T-helper 1 cell treated with Interleukin-12 subunit alpha and Interleukin-12 subunit beta and Interleukin-4 antibody, amounts not matched to agents 30 μg/mL and 1 μg/mL, for 36 hours (primary cell): ENCODE measurements at regions not wholly inside any gene's neighbourhood (a gene's known extent, or its start where the extent isn't known, plus 50 kb on each side); places are given as distances from the start of the nearest gene placed in this dataset.
"Not testable (repeated sequence)": the region's sequence is repeated elsewhere in the genome, so short reads cannot be mapped to it uniquely, and the experiment has no call there.

Experiments
- H3K27ac Mint-ChIP-seq: one replicate; pipeline ENCODE4 v1.8.0; 2021; ENCODE audit warnings: mild to moderate bottlenecking, mixed read lengths
- H3K27me3 Mint-ChIP-seq: one replicate; pipeline ENCODE4 v1.8.0; 2021; ENCODE audit warnings: low read depth, mixed read lengths
- H3K36me3 Mint-ChIP-seq: one replicate; pipeline ENCODE4 v1.8.0; 2021; ENCODE audit warnings: low read depth, mixed read lengths
- H3K4me1 Mint-ChIP-seq: one replicate; pipeline ENCODE4 v1.8.0; 2021; ENCODE audit warnings: low read depth, mixed read lengths
- H3K4me3 Mint-ChIP-seq: one replicate; pipeline ENCODE4 v1.8.0; 2021; ENCODE audit warnings: mild to moderate bottlenecking, moderate library complexity, mixed read lengths
- H3K9me3 Mint-ChIP-seq: one replicate; pipeline ENCODE4 v1.8.0; 2021; ENCODE audit warnings: mixed read lengths

DNA sequence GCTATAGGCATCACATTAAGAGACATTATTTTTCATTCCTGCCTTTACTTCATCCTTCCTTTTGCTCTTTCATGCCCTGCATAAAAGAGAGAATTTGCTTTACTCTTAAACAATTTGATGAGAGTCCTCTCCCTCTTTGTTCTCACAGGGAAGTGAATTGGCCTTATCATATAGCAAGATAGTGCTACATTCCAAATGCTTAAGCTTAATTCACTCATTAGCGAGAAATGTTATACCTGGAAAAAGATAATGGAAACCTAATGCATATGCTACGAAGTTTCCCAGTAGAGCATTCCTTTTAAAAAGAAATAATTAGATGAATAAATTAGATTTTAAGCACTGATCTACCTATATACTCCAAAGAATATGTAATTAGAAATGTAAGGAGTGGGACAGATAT lies 798.8 kb downstream of the C12orf50 start:
- Mint-ChIP-seq H3K27ac (no peak overlapping the region), H3K27me3 (no peaks in the 10 kb centered on the region), H3K4me3 (no peak overlapping the region), H3K9me3 (no peaks in the 10 kb centered on the region), H3K36me3 (no peaks in the 10 kb centered on the region), H3K4me1 (no peaks in the 10 kb centered on the region)

DNA sequence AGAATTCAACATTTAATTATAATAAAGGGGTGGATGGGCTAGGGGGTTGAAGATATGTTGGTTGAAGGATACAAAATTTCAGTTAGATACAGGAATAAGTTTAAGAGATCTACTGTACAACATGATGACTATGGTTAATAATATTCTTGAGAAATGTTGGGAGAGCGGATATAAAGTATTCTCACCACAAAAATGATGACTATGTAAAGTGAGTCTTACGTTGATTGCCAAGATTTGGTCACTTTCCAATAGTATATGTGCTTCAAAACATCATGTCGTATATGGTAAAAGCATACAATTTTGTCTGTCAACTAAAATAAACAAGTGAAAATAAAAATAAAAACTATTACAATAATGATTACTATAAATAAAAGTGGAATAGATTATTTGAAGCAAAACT lies 802.0 kb downstream of the C12orf50 start:
- Mint-ChIP-seq H3K36me3 (no peaks in the 10 kb centered on the region), H3K4me1 (no peaks in the 10 kb centered on the region), H3K9me3 (no peaks in the 10 kb centered on the region), H3K4me3 (no peak overlapping the region), H3K27me3 (no peaks in the 10 kb centered on the region), H3K27ac (no peak overlapping the region)

DNA sequence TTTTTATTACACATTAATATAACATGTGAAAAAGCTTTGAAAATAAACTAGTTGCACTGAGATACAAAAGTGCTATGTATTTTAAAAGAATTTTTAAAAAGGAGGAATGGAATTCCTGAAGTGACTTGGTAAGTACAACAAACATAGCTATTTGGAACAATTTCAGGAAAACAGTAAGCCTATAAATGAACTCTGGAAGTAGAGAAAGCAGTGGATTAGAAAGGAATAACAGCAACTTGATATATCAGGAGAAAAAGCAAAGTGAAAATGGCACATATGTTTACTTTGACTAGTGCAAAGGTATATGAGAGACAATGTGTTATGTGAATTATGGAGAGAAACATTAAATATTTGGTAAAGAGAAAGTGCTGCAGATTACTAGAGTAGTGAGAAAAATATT lies 811.7 kb downstream of the C12orf50 start:
- no peak overlapping the region for H3K27ac Mint-ChIP-seq
- no peaks in the 10 kb centered on the region for H3K27me3 Mint-ChIP-seq
- H3K4me1 Mint-ChIP-seq: no peaks in the 10 kb centered on the region
- peaks cover 4% of the 10 kb centered on the region for H3K9me3 Mint-ChIP-seq
- H3K36me3 Mint-ChIP-seq: no peaks in the 10 kb centered on the region
- H3K4me3 Mint-ChIP-seq: no peak overlapping the region

DNA sequence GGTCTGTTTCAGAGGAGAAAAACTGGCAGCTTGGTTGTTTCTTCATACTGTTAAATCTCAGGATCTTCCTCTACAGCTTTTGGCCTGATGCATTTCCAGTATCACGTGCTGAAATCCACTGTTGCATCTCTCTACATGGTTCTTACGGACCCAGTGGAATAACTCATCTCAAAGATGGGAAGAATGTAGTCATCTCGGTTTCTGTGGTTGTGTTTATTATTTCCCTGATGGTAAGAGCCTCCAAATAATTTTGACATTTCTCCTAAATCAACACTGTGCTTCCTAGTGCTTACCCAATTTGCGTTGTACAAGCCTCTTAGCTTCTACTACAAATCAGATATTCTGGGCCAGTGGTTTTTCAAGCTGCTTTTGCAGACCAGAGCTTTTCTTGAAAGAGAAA lies 812.8 kb downstream of the C12orf50 start:
- peaks cover 4% of the 10 kb centered on the region for H3K9me3 Mint-ChIP-seq
- H3K36me3 Mint-ChIP-seq: no peaks in the 10 kb centered on the region
- no peak overlapping the region for H3K27ac Mint-ChIP-seq
- H3K4me3 Mint-ChIP-seq: no peak overlapping the region
- H3K4me1 Mint-ChIP-seq: no peaks in the 10 kb centered on the region
- H3K27me3 Mint-ChIP-seq: no peaks in the 10 kb centered on the region

DNA sequence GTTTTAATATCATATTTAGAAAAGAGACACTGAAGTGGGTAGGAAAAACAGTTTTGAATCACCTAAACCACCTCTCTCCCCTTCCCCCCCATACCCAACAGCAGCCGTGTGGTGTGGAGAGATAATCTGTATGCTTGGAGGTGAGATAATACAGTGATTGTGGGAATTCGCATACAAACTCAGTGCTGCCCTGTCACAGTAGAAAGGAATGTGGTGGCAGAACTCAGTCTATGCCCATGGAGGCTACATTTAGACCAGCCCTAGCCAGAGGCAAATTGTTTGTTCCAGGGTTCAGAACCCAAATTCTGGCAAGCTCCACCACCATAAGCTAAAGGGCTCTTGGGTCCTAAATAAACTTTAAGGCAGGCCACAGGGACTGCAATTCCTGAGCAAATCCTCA lies 827.0 kb downstream of the C12orf50 start:
- no peaks in the 10 kb centered on the region for H3K36me3 Mint-ChIP-seq
- no peaks in the 10 kb centered on the region for H3K4me1 Mint-ChIP-seq
- H3K27me3 Mint-ChIP-seq: no peaks in the 10 kb centered on the region
- H3K27ac Mint-ChIP-seq: no peak overlapping the region
- peaks cover 8% of the 10 kb centered on the region for H3K9me3 Mint-ChIP-seq
- no peak overlapping the region for H3K4me3 Mint-ChIP-seq

DNA sequence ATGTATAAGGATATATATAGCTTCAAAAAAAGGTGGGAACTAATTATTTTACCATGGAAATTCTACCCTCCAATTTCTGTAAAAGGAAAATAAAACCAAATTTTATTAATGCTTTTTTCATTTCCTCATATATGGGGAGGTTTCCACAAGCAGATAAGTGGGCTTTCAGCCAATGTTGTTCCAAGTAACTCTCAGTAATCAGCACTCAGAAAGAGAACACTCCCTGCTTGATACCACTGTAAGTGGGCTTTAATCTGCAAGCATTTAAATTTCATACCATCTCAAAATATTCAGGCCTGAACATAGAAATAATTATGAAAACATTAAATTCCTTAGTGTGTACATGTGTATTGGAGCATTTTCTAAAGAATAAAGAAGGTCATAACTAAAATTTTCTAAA lies 827.6 kb downstream of the C12orf50 start:
- Mint-ChIP-seq H3K36me3 (no peaks in the 10 kb centered on the region), H3K4me1 (no peaks in the 10 kb centered on the region), H3K4me3 (no peak overlapping the region), H3K27me3 (no peaks in the 10 kb centered on the region), H3K27ac (no peak overlapping the region), H3K9me3 (peaks cover 8% of the 10 kb centered on the region)

DNA sequence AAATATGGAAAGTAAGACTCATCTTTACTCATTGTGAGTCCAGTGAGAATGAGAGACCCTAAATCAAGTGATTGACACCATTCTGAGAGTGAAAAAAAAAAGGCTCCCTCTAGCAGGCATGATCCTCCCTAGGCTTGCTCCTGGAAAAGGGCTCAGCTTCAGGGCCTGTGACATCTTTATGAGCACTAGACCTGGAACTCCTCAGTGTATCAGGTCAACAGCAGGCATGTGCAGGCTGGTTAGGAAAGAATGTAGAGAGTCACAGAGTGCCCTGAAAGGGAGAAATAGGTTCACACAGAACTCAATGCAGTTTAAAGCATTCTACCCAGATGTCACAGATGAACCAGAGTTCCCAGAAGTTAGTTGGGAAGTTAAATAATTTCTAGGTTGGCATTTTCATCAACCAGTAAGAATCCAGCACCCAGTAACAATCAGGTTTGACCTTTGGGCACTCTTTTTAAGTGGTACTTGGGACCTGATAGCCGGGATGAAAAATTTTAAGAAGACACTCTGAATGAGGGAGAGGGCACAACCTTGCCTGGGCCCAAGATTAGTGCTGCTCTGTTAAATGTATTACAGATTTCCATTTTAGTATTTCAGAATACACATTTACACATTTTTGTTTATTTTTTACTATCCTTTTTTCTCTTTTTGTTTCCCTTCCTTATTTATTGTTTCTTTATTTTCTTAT lies 828.8 kb downstream of the C12orf50 start:
- no peak overlapping the region for H3K27ac Mint-ChIP-seq
- H3K36me3 Mint-ChIP-seq: no peaks in the 10 kb centered on the region
- H3K4me3 Mint-ChIP-seq: no peak overlapping the region
- H3K9me3 Mint-ChIP-seq: peaks cover 8% of the 10 kb centered on the region
- H3K27me3 Mint-ChIP-seq: no peaks in the 10 kb centered on the region
- no peaks in the 10 kb centered on the region for H3K4me1 Mint-ChIP-seq

DNA sequence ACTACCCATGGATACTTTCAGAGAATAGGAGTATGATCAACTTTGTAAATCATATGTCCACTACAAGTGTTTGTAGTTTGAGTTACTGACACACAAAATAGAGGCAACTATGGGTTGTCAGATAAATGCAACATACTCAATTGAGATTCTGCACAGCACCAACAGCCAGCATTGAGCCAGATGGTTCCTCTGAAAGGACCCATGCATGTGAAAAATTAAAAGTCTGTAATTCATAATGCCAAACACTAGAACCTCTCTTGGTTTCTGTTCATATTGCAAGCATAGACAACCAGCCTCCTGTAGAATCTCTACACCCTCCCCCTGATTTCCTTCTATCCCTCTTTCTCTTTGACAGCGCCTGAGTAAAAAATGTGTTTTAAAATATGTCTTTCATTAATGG lies 831.0 kb downstream of the C12orf50 start:
- no peak overlapping the region for H3K27ac Mint-ChIP-seq
- no peak overlapping the region for H3K4me3 Mint-ChIP-seq
- H3K9me3 Mint-ChIP-seq: peaks cover 11% of the 10 kb centered on the region
- H3K27me3 Mint-ChIP-seq: no peaks in the 10 kb centered on the region
- no peaks in the 10 kb centered on the region for H3K36me3 Mint-ChIP-seq
- H3K4me1 Mint-ChIP-seq: no peaks in the 10 kb centered on the region

DNA sequence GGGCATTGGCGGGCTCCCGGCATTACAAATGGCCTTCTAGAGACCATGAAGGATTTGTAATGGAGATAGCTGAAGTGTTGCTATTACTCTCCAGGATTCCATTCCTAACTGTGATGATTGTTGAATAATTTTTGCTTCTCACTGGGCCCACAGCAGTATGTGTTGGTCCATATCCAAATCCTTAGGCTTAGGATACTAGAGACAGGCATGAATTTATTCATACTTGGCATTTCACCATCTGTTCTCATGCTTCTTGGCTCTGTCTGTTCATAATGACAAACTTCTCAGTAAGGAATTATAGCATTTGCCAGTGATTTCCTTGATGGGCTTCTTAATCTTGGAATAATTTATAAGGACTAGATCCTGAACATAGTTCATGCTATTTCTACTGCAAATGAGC lies 832.9 kb downstream of the C12orf50 start:
- Mint-ChIP-seq H3K9me3 (peaks cover 11% of the 10 kb centered on the region), H3K36me3 (no peaks in the 10 kb centered on the region), H3K27me3 (no peaks in the 10 kb centered on the region), H3K27ac (no peak overlapping the region), H3K4me3 (no peak overlapping the region), H3K4me1 (no peaks in the 10 kb centered on the region)

DNA sequence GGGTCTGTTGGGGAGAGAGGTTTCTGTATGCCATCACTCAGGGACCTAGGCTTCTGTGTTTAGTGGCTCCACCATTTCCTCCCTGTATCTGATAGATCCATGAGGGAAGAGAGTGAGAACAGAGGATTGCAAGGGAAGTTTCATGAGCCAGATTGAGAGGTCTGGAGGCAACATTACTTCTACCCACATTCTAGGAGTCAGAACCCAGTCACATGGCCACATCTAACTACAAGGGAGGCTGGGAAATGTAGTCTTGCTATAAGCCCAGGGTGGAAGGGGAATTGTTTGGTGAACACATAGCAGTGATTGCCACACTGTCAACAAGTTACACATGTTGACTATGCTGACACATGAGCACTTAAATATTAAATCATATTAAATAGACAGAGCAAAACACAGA lies 834.8 kb downstream of the C12orf50 start:
- H3K36me3 Mint-ChIP-seq, H3K27ac Mint-ChIP-seq, H3K27me3 Mint-ChIP-seq, H3K4me1 Mint-ChIP-seq, H3K4me3 Mint-ChIP-seq, H3K9me3 Mint-ChIP-seq: not testable (repeated sequence)

DNA sequence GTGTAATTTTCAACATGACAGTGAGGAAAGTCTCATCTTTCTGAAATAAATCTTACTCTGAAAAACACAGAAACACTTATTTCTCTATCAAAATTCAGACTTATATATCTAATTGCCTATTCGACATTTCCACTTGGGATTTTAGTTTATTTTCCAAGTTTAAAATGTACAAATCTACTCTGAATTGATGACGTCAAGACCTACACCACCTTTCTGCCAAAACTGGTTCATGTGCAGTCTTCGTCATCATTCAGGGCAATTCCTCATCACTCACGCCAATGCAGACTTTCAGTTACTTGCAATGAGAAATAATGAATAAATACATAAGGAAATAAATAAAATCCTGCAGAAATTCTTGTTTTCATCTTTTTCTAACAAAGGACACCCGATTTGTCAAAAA lies 843.8 kb downstream of the C12orf50 start:
- no peaks in the 10 kb centered on the region for H3K36me3 Mint-ChIP-seq
- H3K4me1 Mint-ChIP-seq: no peaks in the 10 kb centered on the region
- H3K4me3 Mint-ChIP-seq: no peak overlapping the region
- no peak overlapping the region for H3K27ac Mint-ChIP-seq
- H3K27me3 Mint-ChIP-seq: no peaks in the 10 kb centered on the region
- H3K9me3 Mint-ChIP-seq: no peaks in the 10 kb centered on the region

DNA sequence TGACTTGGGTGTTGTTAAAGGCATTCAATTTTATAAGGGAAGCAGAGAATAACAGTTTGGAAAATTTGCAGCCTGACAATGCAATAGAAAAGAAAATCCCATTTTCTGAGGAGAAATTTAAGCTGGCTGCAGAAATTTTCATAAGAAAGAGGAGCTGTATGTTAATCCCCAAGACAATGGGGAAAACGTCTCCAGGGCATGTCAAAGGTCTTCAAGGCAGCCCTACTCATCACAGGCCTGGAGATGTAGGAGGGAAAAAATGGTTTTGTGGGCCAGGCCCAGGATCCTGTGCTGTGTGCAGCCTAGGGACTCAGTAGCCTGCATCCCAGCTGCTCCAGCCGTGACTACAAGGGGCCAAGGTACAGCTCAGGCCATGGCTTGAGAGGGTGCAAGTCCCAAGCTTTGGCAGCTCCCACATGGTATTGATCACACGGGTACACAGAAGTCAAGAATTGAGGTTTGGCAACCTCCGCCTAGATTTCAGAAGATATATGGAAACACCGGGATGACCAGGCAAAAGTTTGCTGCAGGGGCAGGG lies 846.4 kb downstream of the C12orf50 start:
- Mint-ChIP-seq H3K4me1 (no peaks in the 10 kb centered on the region), H3K27ac (no peak overlapping the region), H3K4me3 (no peak overlapping the region), H3K9me3 (no peaks in the 10 kb centered on the region), H3K36me3 (no peaks in the 10 kb centered on the region), H3K27me3 (no peaks in the 10 kb centered on the region)

DNA sequence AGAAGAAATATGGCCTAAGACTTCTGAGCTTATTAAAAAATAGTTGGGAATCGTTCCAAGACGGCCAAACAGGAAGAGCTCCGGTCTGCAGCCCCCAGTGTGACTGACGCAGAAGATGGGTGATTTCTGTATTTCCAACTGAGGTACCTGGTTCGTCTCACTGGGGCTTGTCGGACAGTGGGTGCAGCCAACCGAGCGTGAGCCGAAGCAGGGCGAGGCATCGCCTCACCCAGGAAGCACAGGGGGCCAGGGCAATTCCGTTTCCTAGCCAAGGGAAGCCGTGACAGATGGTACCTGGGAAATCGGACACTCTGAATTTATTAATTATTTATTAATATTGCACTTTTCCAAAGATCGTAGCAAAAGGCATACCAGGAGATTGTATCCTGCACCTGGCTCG lies 857.8 kb downstream of the C12orf50 start:
- H3K9me3 Mint-ChIP-seq: peaks cover 23% of the 10 kb centered on the region
- no peaks in the 10 kb centered on the region for H3K27me3 Mint-ChIP-seq
- no peaks in the 10 kb centered on the region for H3K36me3 Mint-ChIP-seq
- H3K4me3 Mint-ChIP-seq: no peak overlapping the region
- no peaks in the 10 kb centered on the region for H3K4me1 Mint-ChIP-seq
- no peak overlapping the region for H3K27ac Mint-ChIP-seq

DNA sequence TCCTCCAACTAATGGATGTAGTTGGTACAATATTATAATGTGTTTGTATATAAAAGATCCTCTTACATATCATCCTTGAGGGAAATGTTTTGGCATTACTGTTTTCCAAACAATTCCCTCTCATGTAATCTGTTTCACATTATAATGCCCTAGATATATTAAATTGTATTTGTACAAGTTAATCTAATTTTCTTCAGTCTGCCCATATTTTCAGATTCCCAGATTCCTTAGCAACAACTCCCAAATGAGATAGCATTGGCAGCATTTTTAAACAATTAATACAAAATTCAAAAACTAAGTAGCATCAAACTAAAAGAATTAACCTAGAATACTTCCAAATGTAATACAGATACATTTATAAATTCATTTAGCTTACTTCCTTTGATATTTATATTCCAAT lies 860.2 kb downstream of the C12orf50 start:
- Mint-ChIP-seq H3K36me3 (no peaks in the 10 kb centered on the region), H3K4me3 (no peak overlapping the region), H3K9me3 (peaks cover 30% of the 10 kb centered on the region), H3K4me1 (no peaks in the 10 kb centered on the region), H3K27ac (no peak overlapping the region), H3K27me3 (no peaks in the 10 kb centered on the region)

DNA sequence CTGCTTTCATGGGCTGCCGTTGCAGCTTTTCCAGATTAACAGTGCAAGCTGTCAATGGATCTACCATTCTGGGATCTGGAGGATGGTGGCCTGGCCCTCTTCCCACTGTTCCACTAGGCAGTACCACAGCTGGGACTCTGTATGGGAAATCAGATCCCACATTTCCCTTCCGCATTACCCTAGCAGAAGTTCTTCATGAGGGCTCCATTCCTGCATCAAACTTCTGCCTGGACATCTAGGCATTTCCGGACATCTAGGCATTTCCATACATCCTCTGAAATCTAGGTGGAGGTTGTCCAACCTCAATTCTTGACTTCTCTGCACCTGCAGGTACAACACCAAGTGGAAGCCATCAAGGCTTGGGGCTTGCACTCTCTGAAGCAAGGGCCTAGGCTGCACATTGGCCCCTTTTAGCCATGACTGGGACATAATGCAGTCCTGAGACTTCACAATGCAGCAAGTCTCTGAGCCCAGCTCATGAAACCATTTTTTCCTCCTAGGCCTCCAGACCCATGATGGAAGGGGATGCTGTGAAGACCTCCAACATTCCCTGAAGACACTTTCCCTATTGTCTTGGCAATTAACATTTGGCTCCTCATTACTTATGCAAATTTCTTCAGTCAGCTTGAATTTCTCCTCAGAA lies 863.3 kb downstream of the C12orf50 start:
- H3K27me3 Mint-ChIP-seq: no peaks in the 10 kb centered on the region
- H3K36me3 Mint-ChIP-seq: no peaks in the 10 kb centered on the region
- no peak overlapping the region for H3K27ac Mint-ChIP-seq
- H3K9me3 Mint-ChIP-seq: peaks cover 29% of the 10 kb centered on the region
- H3K4me1 Mint-ChIP-seq: no peaks in the 10 kb centered on the region
- H3K4me3 Mint-ChIP-seq: no peak overlapping the region
